Panc1 (cell line): ENCODE measurements at regions not wholly inside any gene's neighbourhood (a gene's known extent, or its start where the extent isn't known, plus 50 kb on each side); places are given as distances from the start of the nearest gene placed in this dataset.

Experiments
- ATAC-seq: fragments of 200-7000 bp; cut with Tn5 transposase; 2 replicates; pipeline ENCODE4 v1.9.1; 2020; ENCODE audit warnings: mild to moderate bottlenecking, moderate library complexity
- BruUV-seq: library from RNA; stranded (reverse); fragments of 400-500 nt; replicated peaks from 2 replicates; lab custom pipeline; 2021; lab: Mats Ljungman, UMichigan
- CTCF ChIA-PET: fragments of 300-600 bp; sonication (Branson Sonifier 250); formaldehyde crosslinking; loops from one replicate; lab custom pipeline; 2022; ENCODE audit warnings: antibody characterized with exemption; lab: Charles Lee
- POLR2A ChIA-PET: fragments of 300-600 bp; sonication (Branson Sonifier 250); formaldehyde crosslinking; loops from one replicate; lab custom pipeline; 2022; ENCODE audit warnings: antibody characterized with exemption; lab: Charles Lee
- DNase-seq: peaks from one replicate; pipeline ENCODE4 v3.0.0-alpha.2; 2010; ENCODE audit warnings: low read depth, low spot score
- H3K27ac ChIP-seq: 2 replicates; pipeline ENCODE4 v1.5.1; 2011; ENCODE audit warnings: mild to moderate bottlenecking, low read length, inconsistent platforms
- H3K27me3 ChIP-seq: fragments of 200-500 bp; sonication (Bioruptor generic); 2 replicates; pipeline ENCODE4 v1.6.0; 2014; ENCODE audit warnings: low read length, inconsistent platforms; ENCODE audit not compliant: control insufficient read depth, insufficient read depth
- H3K36me3 ChIP-seq: fragments of 200-500 bp; sonication (Bioruptor generic); 2 replicates; pipeline ENCODE4 v1.5.1; 2014; ENCODE audit warnings: inconsistent platforms, mild to moderate bottlenecking, low read length, moderate library complexity; ENCODE audit not compliant: control insufficient read depth, insufficient read depth
- H3K4me1 ChIP-seq: 2 replicates; pipeline ENCODE4 v1.5.1; 2011; ENCODE audit warnings: inconsistent platforms, mild to moderate bottlenecking, low read length, moderate library complexity; ENCODE audit not compliant: control insufficient read depth, insufficient read depth
- H3K4me3 ChIP-seq, 2 experiments: 2 replicates each; pipeline ENCODE4 v1.5.1; 2011 to 2012; ENCODE audit warnings: low read depth in 2 of 2, low read length in 2 of 2, mild to moderate bottlenecking in 2 of 2, inconsistent platforms in 1 of 2, moderate library complexity in 1 of 2
- H3K9me3 ChIP-seq: fragments of 200-500 bp; sonication (Bioruptor generic); 2 replicates; pipeline ENCODE4 v1.5.1; 2014; ENCODE audit warnings: low read depth, mild to moderate bottlenecking, inconsistent platforms, low read length, moderate library complexity; ENCODE audit not compliant: control insufficient read depth, insufficient read depth
- CTCF ChIP-seq: fragments of 450-650 bp; IDR thresholded peaks from 2 replicates; pipeline ENCODE4 v1.5.1; 2017; ENCODE audit warnings: mild to moderate bottlenecking
- POLR2AphosphoS5 ChIP-seq: IDR thresholded peaks from 2 replicates; pipeline ENCODE4 v1.6.1; 2012; ENCODE audit warnings: mild to moderate bottlenecking, low read depth, low read length, moderate library complexity
- REST ChIP-seq, 2 experiments: IDR thresholded peaks; 2 replicates each; pipeline ENCODE4 v1.6.1; 2011 to 2012; ENCODE audit warnings: low read depth in 2 of 2, control low read depth in 1 of 2, low read length in 1 of 2, mild to moderate bottlenecking in 1 of 2, moderate library complexity in 1 of 2; ENCODE audit not compliant: insufficient read depth in 1 of 2
- SIN3A ChIP-seq: IDR thresholded peaks from 2 replicates; pipeline ENCODE4 v1.6.1; 2012; ENCODE audit warnings: low read depth, mild to moderate bottlenecking, low read length, moderate library complexity, borderline replicate concordance; ENCODE audit not compliant: insufficient read depth
- TCF7L2 ChIP-seq: IDR thresholded peaks from 2 replicates; pipeline ENCODE4 v1.6.1; 2011; ENCODE audit warnings: mild to moderate bottlenecking, low read depth, low read length, inconsistent platforms
- in situ Hi-C: cut with HindIII; loops from 2 replicates; pipeline ENCODE4 v1.10.0; 2016; ENCODE audit warnings: low sequenced_read_pairs, low pct_unique_long_range_greater_than_20kb
- intact Hi-C: fragments of 100-400 bp; cut with micrococcal nuclease; formaldehyde crosslinking; loops from one replicate; pipeline ENCODE4 v1.10.0; 2022; ENCODE audit not compliant: unreplicated experiment

GRCh38 chr9:95715868-95716435 lies 159.5 kb upstream of the ERCC6L2 start:
- ChIA-PET CTCF (no interaction called here), POLR2A (no interaction called here)
- no peak for TF ChIP-seq POLR2AphosphoS5
- TF ChIP-seq REST (IDR thresholded peaks at IDR 0.05; ENCODE audit: insufficient read depth in 1 of 2, low read depth in 2 of 2, low read length in 1 of 2): no peak
- TF ChIP-seq SIN3A: no peak
- TF ChIP-seq CTCF: no peak
- no peak for TF ChIP-seq TCF7L2
- no peak overlapping the region for H3K4me3 ChIP-seq
- DNase-seq: no peak
- intact Hi-C loops: no loop called here
- no peaks in the 10 kb centered on the region for H3K36me3 ChIP-seq
- no TSS peak for BruUV-seq
- in situ Hi-C loops: no loop called here
- H3K9me3 ChIP-seq: no peaks in the 10 kb centered on the region
- H3K27me3 ChIP-seq: no peaks in the 10 kb centered on the region
- no peak for ATAC-seq
- H3K4me1 ChIP-seq: no peaks in the 10 kb centered on the region
- no peak overlapping the region for H3K27ac ChIP-seq

DNA sequence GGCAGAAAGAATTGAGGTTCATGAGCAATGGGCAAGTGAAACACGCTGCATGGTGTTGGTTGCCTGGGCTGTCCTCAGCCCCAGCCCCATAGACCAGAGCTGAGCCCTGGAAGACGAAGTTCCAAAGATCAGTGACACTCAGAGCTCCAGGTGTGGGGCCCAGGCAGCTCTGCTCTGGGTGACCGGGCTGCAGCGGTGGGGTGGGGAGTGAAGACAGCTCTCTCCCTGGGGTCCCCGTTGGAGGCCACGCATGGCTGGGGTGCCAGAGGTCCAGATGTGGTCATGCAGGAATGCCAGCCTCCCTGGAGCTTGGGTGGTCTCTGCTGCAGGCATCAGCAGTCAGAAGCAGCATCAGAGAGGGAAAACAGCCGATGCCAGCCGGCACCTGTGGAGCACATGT lies 165.0 kb upstream of the ERCC6L2 start:
- no peaks in the 10 kb centered on the region for H3K9me3 ChIP-seq
- CTCF ChIA-PET: no interaction called here
- in situ Hi-C loops: no loop called here
- no peaks in the 10 kb centered on the region for H3K4me1 ChIP-seq
- ATAC-seq (no peak), DNase-seq (no peak)
- POLR2A ChIA-PET: no interaction called here
- no peaks in the 10 kb centered on the region for H3K27me3 ChIP-seq
- TF ChIP-seq POLR2AphosphoS5 (no peak), REST (IDR thresholded peaks at IDR 0.05; ENCODE audit: insufficient read depth in 1 of 2, low read depth in 2 of 2, low read length in 1 of 2) (no peak), TCF7L2 (no peak), SIN3A (no peak), CTCF (no peak)
- no peak overlapping the region for H3K27ac ChIP-seq
- no peaks in the 10 kb centered on the region for H3K36me3 ChIP-seq
- no TSS peak for BruUV-seq
- H3K4me3 ChIP-seq: no peak overlapping the region
- intact Hi-C loops: no loop called here
